ENCODE measurements at regions not wholly inside any gene's neighbourhood (a gene's known extent, or its start where the extent isn't known, plus 50 kb on each side); places are given as distances from the start of the nearest gene placed in this dataset.

- TF ChIP-seq CTCF (IDR thresholded peaks at IDR 0.05) (no peak), POLR2A (IDR thresholded peaks at IDR 0.05) (no peak)
These were observed 128.5 kb upstream of the TNS3 start for GRCh38 chr7:47710201-47710935.

Measured in lower leg skin (tissue), 3 donors.